GDM1 (cell line): ENCODE measurements at regions not wholly inside any gene's neighbourhood (a gene's known extent, or its start where the extent isn't known, plus 50 kb on each side); places are given as distances from the start of the nearest gene placed in this dataset.

Source experiments
- DNase-seq: peaks from one replicate; lab custom pipeline; 2025; lab: John Stamatoyannopoulos, UW

DNA sequence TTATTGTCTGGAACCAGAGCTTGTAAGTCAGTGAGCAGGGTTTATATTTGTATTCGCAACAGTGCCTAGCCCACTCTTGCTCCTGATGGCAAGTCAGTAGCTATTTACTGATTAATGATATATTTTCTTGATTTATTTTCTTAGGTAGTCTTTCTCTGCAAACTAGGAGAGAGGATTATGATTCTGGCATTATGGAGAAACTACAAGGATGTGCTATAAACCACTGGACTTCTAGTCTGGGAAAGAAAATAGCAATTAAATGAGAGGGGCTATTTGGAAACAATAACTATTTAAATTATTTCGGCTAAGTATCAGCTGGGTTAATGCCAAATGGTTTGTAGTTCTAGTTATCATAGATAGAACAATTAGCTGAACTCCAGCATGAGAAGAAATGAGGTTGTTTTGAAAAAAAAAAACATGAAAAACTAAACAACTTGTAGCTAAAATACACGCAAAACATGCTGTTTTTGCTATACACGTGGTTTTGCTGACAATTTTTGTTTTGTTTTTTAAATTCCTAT lies 304.9 kb upstream of the TCF21 start:
- DNase-seq = no peak

- no peak for DNase-seq
These were observed 304.1 kb upstream of the TCF21 start for GRCh38 chr6:133584823-133585222.

- no peak for DNase-seq
These were observed 302.9 kb upstream of the TCF21 start for GRCh38 chr6:133585978-133586377.

GRCh38 chr6:133587546-133588160 lies 301.3 kb upstream of the TCF21 start:
- DNase-seq = no peak

DNA sequence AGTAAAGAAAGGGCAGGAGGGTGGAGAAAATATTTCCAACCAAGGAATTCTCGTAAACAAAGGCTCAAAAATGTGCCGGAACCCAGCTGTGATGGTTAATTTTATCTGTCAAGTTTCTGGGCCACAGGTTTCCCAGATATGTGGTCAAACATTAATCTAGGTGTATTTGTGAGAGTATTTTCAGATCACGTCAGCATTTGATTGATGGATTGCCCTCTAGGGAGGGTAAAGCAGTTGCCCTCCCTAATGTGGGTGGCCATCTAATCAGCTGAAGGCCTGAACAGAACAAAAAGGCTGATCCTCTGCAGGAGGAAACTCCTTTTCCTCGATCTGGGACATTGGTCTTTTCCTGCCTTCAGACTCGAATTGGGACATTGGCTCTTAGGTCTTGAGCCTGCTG lies 298.7 kb upstream of the TCF21 start:
- DNase-seq = no peak

DNA sequence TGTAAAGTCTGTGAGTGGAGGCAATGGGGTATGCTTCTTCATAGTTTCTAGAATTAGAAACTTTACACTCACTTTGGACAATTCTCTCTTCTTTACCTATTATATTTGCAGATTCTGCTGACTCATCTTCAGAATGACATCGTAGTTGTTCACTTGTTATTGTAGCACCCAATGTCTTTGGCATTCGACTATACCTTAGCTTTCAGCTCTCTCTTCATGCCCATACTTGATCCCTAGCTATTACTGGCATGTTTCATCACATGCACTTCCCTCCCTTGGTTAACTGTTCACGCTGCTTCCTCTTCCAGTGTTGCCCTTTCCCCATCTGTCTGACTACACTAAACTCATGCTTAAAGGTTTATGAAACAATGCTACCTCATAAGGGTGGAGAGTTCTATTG lies 298.1 kb upstream of the TCF21 start:
- no peak for DNase-seq

GRCh38 chr6:133591275-133591674 lies 297.6 kb upstream of the TCF21 start:
- no peak for DNase-seq

DNA sequence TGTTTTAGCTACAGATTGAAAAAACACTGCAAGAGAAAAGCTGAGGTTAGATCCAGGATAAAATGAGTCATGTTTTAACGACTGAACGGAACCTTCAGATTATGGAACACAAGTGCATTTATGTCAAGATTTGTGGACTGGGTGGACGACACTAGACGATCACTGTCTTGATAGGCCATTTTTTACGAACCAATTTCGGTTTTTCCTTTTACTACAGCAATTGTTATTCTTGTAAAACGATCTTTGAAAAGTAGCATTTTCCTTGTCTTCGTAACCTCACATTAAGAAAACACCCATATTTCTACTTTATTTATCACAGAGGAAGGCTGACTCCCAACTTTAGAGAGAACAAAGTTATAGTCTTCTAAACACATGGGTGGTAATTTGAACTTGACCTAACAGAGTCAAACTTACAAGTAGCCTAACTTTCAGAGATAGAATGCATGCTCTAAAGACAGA lies 294.2 kb upstream of the TCF21 start:
- no peak for DNase-seq

DNA sequence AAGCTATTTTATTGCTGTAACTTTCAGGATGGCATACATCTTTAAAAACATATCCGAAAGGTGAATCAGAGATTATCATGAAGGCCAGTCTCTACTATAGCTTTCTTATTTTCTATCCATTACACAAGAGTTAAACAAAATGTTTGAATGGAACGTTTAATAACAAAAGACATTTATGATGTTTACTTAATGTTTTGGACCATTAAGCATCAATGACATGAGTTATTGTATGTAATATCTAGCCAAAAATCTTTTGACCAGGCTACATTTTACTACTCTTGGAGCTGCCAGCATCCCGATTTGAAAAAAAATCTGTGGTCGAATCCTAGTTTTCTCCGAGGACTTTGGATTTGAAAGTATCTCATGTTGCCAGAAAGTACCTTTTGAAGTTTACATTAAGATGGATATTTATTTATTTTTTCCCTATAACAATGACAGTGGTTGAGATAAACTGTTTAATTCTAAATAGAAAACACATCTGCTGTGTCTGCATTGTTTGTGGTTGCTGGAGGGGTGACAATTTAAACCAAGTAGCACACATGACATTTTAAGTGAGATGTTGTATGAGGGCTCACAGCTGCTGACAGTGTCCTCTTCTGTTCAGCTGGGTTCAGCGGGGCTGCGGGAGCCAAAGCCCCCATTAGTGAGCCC lies 293.7 kb upstream of the TCF21 start:
- no peak for DNase-seq

- no peak for DNase-seq
These were observed 282.1 kb upstream of the TCF21 start for GRCh38 chr6:133606852-133607251.

GRCh38 chr6:133608620-133609019 lies 280.3 kb upstream of the TCF21 start:
- no peak for DNase-seq

DNA sequence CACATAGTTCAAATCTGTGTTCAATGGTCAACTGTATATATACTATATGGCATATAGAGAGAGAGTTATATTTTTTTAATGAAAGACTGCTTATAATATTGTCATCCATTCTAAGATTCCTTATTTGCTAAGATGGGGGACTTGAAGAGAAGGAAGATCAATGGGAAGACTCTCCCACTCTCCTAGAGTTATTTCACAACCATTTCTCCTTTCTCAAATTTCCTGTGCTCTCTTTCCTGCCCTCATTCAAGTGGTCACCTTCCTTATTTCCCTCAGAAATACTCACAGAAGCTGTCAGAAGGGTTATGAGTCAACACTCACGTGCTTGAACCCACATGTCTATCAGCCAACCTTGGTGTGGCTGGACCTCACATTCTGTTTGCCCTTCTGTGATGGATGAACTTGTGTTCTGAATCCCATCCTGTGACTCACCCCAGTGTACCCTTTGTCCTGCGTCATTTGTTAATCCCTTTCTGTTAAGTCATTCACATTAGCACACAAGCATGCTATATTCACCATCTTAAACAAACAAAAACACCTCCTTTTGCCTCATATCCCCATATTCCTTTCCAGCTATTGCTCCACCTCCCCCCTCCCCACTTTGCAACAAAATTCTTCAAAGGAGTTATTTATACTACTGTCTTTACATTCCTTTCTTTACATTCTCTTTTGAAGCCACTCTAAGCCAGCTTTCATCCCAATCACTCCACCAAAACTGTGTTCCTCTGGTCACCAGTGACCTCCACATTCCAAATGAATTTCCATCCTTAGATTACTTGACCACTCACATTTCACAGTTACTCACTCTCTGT lies 279.3 kb upstream of the TCF21 start:
- no peak for DNase-seq

DNA sequence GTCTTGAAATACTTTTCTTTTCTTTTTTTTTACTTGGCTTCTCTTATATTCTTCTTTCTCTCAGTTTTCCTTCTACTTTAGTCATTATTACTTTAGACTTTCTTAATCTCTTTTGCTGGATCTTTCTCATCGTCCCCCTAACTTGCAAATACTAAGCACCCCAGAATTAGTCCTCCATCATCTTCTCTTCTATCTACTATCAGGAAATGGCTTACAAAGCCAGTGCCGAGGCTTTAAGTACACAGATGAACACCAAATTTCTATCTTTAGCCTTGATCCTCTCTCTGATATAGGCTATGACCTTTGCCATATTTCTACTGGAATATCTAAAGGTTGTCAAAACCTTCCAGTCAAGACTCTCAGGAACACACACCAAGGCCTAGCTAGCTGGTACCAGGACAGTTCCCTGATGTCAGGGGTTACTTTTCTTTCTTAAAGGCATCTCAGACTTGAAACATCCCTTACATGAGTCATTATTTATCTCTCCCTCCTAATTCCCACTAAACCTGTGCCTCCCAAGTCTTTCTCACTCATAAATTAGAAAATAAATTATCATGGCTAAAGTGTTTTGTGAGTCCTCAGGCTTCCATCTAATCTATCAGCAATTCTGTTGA lies 278.6 kb upstream of the TCF21 start:
- DNase-seq = no peak

DNA sequence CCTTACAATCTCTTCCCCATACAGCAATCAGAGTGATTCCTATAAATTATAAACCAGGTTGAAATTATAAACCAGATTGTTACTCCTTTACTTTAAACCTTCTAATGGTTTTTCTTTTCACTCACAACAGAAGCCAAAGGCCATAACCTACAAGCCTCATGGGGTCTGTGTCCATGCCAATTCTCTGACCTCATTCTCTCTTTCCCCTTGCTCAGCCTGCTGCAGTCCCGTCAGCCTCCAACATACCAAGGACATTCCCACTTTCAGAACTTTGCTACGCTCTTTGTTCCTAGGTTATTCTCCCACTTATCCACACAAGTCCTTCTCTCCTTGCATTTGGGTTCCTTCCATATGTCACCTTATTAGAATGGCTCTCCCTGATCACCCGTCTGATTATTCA lies 277.9 kb upstream of the TCF21 start:
- DNase-seq = no peak

GRCh38 chr6:133612459-133612858 lies 276.5 kb upstream of the TCF21 start:
- no peak for DNase-seq

GRCh38 chr6:133613211-133613610 lies 275.7 kb upstream of the TCF21 start:
- DNase-seq = no peak

DNA sequence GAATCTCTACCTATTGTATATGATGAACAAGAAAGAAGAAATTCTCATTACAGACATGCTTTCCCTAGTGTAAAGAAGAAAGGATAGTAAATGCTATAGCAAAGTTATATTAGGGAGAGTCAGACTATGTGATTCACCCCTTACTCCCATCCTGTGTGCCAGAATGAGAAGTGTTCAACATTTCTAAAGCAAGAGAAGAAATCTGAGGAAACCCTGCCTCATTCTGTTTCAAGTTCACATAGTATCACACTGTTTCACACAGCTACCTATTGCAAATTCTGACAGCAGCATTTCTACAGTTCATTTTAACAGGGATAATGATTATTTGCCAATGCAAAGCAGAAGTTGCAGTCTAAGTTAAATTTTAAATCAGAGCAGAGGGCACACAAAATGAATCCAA lies 267.2 kb upstream of the TCF21 start:
- DNase-seq = no peak

- DNase-seq = no peak
These were observed 265.8 kb upstream of the TCF21 start for GRCh38 chr6:133623065-133623464.

GRCh38 chr6:133623621-133624020 lies 265.3 kb upstream of the TCF21 start:
- DNase-seq = no peak

- no peak for DNase-seq
These were observed 262.7 kb upstream of the TCF21 start for GRCh38 chr6:133626096-133626666.

DNA sequence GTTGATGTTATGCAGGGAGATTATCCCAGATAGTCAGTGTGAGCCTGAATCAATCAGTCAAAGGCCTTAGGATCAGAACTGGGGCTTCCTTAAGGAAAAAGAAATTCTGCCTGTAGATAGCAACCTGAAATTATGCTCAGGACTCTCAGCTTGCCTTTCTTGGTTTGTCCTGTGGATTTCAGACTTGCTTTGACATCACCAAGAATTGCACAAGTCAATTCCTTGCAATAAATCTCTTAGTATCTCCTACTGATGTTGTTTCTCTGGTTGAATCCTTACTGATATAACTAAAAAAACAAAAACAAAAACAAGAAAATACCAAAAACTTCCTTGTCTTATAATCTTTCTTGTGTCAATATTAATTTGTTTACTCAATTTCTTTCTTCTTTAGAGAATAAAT lies 258.9 kb upstream of the TCF21 start:
- DNase-seq = no peak

DNA sequence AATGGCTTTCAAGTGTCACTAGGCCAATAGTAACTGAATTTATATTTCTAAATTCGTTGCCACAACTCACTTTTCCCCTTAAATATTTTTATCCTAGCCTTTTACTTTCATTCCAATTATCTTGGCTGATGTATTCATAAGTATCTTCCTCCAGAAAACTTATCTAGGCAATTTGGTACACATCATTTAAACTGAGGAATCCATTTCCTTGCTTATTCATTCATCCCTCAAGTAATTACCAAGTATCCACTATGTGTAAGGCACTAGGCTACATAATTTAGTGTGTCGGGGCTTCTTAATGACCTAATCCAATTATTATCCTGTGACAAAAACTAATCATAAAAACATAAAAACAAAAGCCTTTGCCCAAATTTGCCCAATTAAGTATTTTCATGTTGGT lies 258.3 kb upstream of the TCF21 start:
- no peak for DNase-seq
